ENCODE measurements at regions not wholly inside any gene's neighbourhood (a gene's known extent, or its start where the extent isn't known, plus 50 kb on each side); places are given as distances from the start of the nearest gene placed in this dataset.

DNA sequence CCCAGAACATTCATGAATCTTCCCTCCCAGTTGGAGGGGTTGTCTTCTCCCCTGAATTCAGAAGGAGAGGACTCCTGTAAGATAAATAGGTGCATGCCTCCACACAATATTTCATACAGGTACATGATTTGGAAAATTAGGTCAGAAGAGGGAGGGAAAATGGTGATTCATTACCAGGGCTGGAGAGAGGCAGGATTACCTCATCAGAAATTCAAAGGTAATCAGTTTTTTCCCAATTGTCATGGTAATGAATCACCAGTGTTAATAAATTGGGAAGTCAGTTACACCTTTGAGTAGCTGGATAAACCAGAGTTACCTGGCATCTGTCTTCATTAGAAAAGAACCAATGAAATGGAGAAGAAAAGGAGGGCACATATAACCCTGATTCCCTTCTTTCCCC, 128.5 kb downstream of the EN1 start:
- TF ChIP-seq EP300 (IDR thresholded peaks at IDR 0.05) (no peak), POLR2A (IDR thresholded peaks at IDR 0.05) (no peak)
- TF ChIP-seq, protein P1, sequence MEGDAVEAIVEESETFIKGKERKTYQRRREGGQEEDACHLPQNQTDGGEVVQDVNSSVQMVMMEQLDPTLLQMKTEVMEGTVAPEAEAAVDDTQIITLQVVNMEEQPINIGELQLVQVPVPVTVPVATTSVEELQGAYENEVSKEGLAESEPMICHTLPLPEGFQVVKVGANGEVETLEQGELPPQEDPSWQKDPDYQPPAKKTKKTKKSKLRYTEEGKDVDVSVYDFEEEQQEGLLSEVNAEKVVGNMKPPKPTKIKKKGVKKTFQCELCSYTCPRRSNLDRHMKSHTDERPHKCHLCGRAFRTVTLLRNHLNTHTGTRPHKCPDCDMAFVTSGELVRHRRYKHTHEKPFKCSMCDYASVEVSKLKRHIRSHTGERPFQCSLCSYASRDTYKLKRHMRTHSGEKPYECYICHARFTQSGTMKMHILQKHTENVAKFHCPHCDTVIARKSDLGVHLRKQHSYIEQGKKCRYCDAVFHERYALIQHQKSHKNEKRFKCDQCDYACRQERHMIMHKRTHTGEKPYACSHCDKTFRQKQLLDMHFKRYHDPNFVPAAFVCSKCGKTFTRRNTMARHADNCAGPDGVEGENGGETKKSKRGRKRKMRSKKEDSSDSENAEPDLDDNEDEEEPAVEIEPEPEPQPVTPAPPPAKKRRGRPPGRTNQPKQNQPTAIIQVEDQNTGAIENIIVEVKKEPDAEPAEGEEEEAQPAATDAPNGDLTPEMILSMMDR (IDR thresholded peaks at IDR 0.05), result no peak

Measured in ovary (tissue), 3 donors.